Liver (tissue), 8 donors: ENCODE measurements at regions not wholly inside any gene's neighbourhood (a gene's known extent, or its start where the extent isn't known, plus 50 kb on each side); places are given as distances from the start of the nearest gene placed in this dataset.

Experiments used
- DNase-seq: peaks from one replicate; pipeline ENCODE4 v3.0.0-alpha.2; 2017; ENCODE audit warnings: low spot score
- H3K27ac ChIP-seq, 2 donors: one replicate each; pipeline ENCODE4 v1.7.0; 2013; ENCODE audit warnings: inconsistent platforms in 2 of 2, low read length in 2 of 2, control low read depth in 1 of 2, low read depth in 1 of 2, mild to moderate bottlenecking in 1 of 2
- H3K27me3 ChIP-seq, 4 donors: one replicate each; pipeline versions ENCODE4 v1.6.1 to v1.7.0; 2013; ENCODE audit warnings: low read length in 3 of 4, inconsistent platforms in 1 of 4, mild to moderate bottlenecking in 1 of 4, moderate library complexity in 1 of 4; ENCODE audit not compliant: control insufficient read depth in 4 of 4, insufficient read depth in 4 of 4
- H3K36me3 ChIP-seq, 4 donors: one replicate each; pipeline versions ENCODE4 v1.6.1 to v1.7.0; 2013; ENCODE audit warnings: low read length in 3 of 4, mild to moderate bottlenecking in 3 of 4, low read depth in 1 of 4, moderate library complexity in 1 of 4; ENCODE audit not compliant: control insufficient read depth in 4 of 4, insufficient read depth in 3 of 4
- H3K4me1 ChIP-seq, 4 donors: one replicate each; pipeline versions ENCODE4 v1.6.1 to v1.7.0; 2013; ENCODE audit warnings: low read length in 3 of 4, mild to moderate bottlenecking in 3 of 4, moderate library complexity in 1 of 4; ENCODE audit not compliant: control insufficient read depth in 4 of 4, insufficient read depth in 4 of 4
- H3K4me3 ChIP-seq, 3 donors: one replicate each; pipeline versions ENCODE4 v1.6.1 to v1.7.0; 2013; ENCODE audit warnings: low read length in 3 of 3, control low read depth in 1 of 3, low read depth in 1 of 3, mild to moderate bottlenecking in 1 of 3
- H3K9ac ChIP-seq, 2 donors: one replicate each; pipeline ENCODE4 v1.7.0; 2013; ENCODE audit warnings: low read length in 2 of 2, mild to moderate bottlenecking in 2 of 2, moderate library complexity in 2 of 2, control low read depth in 1 of 2, low read depth in 1 of 2
- H3K9me3 ChIP-seq, 4 donors: one replicate each; pipeline versions ENCODE4 v1.6.1 to v1.7.0; 2013; ENCODE audit warnings: low read length in 3 of 4; ENCODE audit not compliant: control insufficient read depth in 4 of 4
- EGR1 ChIP-seq, 2 donors: IDR thresholded peaks; 2 replicates each; pipeline ENCODE4 v1.6.1; 2016 to 2018; ENCODE audit warnings: antibody characterized with exemption in 2 of 2, low read depth in 2 of 2
- FOXA1 ChIP-seq: IDR thresholded peaks from 2 replicates; pipeline ENCODE4 v1.6.1; 2016; ENCODE audit warnings: antibody characterized with exemption
- GABPA ChIP-seq, 2 donors: IDR thresholded peaks in 1 of 2; conservative IDR thresholded peaks in 1 of 2; 2 replicates each; pipeline ENCODE4 v1.6.1; 2016; ENCODE audit warnings: antibody characterized with exemption in 2 of 2, mild to moderate bottlenecking in 1 of 2, moderate library complexity in 1 of 2
- HNF4A ChIP-seq, 2 donors: conservative IDR thresholded peaks; 2 replicates each; pipeline ENCODE4 v1.6.1; 2016; ENCODE audit warnings: antibody characterized with exemption in 2 of 2, mild to moderate bottlenecking in 2 of 2
- HNF4G ChIP-seq: IDR thresholded peaks from 2 replicates; pipeline ENCODE4 v1.6.1; 2016; ENCODE audit warnings: antibody characterized with exemption
- JUND ChIP-seq, 2 donors: IDR thresholded peaks; 2 replicates each; pipeline ENCODE4 v1.6.1; 2016; ENCODE audit warnings: antibody characterized with exemption in 2 of 2
- NR2F2 ChIP-seq: IDR thresholded peaks from 2 replicates; pipeline ENCODE4 v1.6.1; 2016; ENCODE audit warnings: antibody characterized with exemption
- RAD21 ChIP-seq, 2 donors: IDR thresholded peaks; 2 replicates each; pipeline ENCODE4 v1.6.1; 2016; ENCODE audit warnings: antibody characterized with exemption in 2 of 2, mild to moderate bottlenecking in 2 of 2
- RXRA ChIP-seq, 2 donors: IDR thresholded peaks; 2 replicates each; pipeline ENCODE4 v1.6.1; 2017 to 2018; ENCODE audit warnings: antibody characterized with exemption in 2 of 2, mild to moderate bottlenecking in 1 of 2
- SP1 ChIP-seq: IDR thresholded peaks from 2 replicates; pipeline ENCODE4 v1.6.1; 2018; ENCODE audit warnings: antibody characterized with exemption, mild to moderate bottlenecking
- TAF1 ChIP-seq: conservative IDR thresholded peaks from 2 replicates; pipeline ENCODE4 v1.6.1; 2016; ENCODE audit warnings: antibody characterized with exemption, mild to moderate bottlenecking
- YY1 ChIP-seq: IDR thresholded peaks from 2 replicates; pipeline ENCODE4 v1.6.1; 2016; ENCODE audit warnings: antibody characterized with exemption, mild to moderate bottlenecking
- WGBS: extraction: QIAGEN DNeasy Blood & Tissue Kit; methylation state at CpG from one replicate; pipeline ENCODE4 v1.1.7; 2013; 5-methylcytosine and 5-hydroxymethylcytosine counted together
- TF ChIP-seq, protein P1 (sequence below): IDR thresholded peaks from 2 replicates; pipeline ENCODE4 v1.6.1; 2016; ENCODE audit warnings: antibody characterized with exemption
- TF ChIP-seq, protein P2 (sequence below): IDR thresholded peaks from 2 replicates; pipeline ENCODE4 v1.6.1; 2016; ENCODE audit warnings: antibody characterized with exemption
- TF ChIP-seq, protein P3 (sequence below): IDR thresholded peaks from 2 replicates; pipeline ENCODE4 v1.6.1; 2016; ENCODE audit warnings: antibody characterized with exemption, mild to moderate bottlenecking
- TF ChIP-seq, protein P4 (sequence below): fragments of 150-350 bp; IDR thresholded peaks from 2 replicates; pipeline ENCODE4 v1.5.1; 2017; ENCODE audit warnings: improper control_type of control experiment, low read depth, low read length; ENCODE audit not compliant: missing input control
- donor health status: healthy.
- donor health status: healthy.
- donor health status: healthy.
- donor health status: healthy.
- donor health status: healthy.

DNA sequence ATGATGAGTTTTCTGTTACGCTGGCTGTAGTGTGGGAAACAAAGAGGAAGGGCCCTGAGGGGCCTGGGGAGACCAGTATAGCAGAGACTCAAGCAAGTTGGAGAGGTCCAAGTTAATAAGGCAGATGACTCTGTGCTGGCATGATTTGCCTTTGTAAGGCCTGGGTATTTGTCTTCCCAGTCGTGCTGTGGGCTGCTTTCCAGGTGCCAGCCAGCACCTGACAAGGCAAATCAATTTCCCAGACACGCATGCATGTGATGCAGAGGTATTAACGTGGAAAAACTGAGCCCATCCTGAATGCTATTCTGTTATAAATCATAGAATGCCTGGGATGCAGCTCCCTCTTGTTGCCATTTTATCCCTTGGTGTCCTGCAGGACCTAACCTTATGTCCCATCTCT, 175.6 kb downstream of the MFSD1 start:
- peaks cover 0 to 13% (median 3%) of the 10 kb centered on the region in 4 donors for H3K9me3 ChIP-seq
- no peak for DNase-seq
- no peak overlapping the region for H3K4me3 ChIP-seq
- 64% methylated on average over 4 of the region's 4 CpGs for WGBS
- H3K9ac ChIP-seq, result no peak overlapping the region
- TF ChIP-seq, protein P1, sequence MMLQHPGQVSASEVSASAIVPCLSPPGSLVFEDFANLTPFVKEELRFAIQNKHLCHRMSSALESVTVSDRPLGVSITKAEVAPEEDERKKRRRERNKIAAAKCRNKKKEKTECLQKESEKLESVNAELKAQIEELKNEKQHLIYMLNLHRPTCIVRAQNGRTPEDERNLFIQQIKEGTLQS, result no peak
- TF ChIP-seq, protein P2, sequence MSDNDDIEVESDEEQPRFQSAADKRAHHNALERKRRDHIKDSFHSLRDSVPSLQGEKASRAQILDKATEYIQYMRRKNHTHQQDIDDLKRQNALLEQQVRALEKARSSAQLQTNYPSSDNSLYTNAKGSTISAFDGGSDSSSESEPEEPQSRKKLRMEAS, result no peak
- TF ChIP-seq NR2F2 (no peak), EGR1 (IDR thresholded peaks at IDR 0.05; ENCODE audit: low read depth in 2 of 2) (no peak), HNF4A (conservative IDR thresholded peaks at IDR 0.05) (no peak), HNF4G (no peak), YY1 (no peak), FOXA1 (no peak), TAF1 (no peak), SP1 (no peak), RAD21 (IDR thresholded peaks at IDR 0.05) (no peak)
- TF ChIP-seq, protein P3, sequence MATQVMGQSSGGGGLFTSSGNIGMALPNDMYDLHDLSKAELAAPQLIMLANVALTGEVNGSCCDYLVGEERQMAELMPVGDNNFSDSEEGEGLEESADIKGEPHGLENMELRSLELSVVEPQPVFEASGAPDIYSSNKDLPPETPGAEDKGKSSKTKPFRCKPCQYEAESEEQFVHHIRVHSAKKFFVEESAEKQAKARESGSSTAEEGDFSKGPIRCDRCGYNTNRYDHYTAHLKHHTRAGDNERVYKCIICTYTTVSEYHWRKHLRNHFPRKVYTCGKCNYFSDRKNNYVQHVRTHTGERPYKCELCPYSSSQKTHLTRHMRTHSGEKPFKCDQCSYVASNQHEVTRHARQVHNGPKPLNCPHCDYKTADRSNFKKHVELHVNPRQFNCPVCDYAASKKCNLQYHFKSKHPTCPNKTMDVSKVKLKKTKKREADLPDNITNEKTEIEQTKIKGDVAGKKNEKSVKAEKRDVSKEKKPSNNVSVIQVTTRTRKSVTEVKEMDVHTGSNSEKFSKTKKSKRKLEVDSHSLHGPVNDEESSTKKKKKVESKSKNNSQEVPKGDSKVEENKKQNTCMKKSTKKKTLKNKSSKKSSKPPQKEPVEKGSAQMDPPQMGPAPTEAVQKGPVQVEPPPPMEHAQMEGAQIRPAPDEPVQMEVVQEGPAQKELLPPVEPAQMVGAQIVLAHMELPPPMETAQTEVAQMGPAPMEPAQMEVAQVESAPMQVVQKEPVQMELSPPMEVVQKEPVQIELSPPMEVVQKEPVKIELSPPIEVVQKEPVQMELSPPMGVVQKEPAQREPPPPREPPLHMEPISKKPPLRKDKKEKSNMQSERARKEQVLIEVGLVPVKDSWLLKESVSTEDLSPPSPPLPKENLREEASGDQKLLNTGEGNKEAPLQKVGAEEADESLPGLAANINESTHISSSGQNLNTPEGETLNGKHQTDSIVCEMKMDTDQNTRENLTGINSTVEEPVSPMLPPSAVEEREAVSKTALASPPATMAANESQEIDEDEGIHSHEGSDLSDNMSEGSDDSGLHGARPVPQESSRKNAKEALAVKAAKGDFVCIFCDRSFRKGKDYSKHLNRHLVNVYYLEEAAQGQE, result no peak
- TF ChIP-seq, protein P4, sequence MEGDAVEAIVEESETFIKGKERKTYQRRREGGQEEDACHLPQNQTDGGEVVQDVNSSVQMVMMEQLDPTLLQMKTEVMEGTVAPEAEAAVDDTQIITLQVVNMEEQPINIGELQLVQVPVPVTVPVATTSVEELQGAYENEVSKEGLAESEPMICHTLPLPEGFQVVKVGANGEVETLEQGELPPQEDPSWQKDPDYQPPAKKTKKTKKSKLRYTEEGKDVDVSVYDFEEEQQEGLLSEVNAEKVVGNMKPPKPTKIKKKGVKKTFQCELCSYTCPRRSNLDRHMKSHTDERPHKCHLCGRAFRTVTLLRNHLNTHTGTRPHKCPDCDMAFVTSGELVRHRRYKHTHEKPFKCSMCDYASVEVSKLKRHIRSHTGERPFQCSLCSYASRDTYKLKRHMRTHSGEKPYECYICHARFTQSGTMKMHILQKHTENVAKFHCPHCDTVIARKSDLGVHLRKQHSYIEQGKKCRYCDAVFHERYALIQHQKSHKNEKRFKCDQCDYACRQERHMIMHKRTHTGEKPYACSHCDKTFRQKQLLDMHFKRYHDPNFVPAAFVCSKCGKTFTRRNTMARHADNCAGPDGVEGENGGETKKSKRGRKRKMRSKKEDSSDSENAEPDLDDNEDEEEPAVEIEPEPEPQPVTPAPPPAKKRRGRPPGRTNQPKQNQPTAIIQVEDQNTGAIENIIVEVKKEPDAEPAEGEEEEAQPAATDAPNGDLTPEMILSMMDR, result no peak
- H3K27ac ChIP-seq, result no peak overlapping the region
- H3K4me1 ChIP-seq, result no peaks in the 10 kb centered on the region
- H3K36me3 ChIP-seq, result no peaks in the 10 kb centered on the region
- no peaks in the 10 kb centered on the region for H3K27me3 ChIP-seq

DNA sequence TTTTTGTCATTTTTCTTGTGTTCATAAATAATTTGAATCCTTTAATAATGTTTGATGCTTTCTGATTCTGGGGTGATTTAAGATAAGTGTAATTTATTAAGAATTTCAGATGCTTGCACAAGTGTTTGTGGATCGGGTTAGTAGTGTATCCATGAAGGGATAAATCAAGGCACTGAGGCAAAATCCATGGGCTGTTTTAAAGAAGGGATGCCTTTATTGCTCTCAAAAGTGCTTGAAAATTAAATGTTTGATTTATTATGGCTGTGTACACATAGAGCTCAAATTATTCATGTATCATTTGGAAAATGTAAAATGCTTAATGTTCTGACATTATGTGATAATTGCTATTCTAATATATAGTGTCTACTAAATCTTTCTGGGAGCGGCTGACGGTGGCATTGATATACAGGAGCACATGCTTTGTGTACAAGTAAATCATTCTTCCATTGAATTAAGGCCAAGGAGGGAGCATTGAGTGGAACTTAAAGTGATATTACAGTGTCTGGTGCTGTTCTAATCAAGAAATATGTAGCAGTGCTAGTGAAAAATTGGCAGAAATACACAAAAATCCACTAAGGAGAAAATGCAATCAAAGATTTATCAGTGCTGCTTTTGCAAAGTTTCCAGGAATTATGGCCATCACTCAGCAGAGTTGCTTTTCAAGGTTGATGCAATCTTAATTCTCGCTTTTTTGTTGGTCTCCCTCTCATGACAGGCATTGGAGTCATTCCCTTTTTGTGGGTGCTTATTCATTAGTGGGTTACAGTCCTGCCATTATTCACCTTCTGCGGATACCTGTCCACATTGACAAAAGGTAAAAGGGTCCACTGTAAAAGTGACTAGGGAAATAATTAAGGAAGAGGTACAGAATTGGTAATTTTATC, 181.6 kb downstream of the MFSD1 start:
- H3K9me3 ChIP-seq, result peaks cover 0 to 13% (median 3%) of the 10 kb centered on the region in 4 donors
- H3K4me1 ChIP-seq, result no peaks in the 10 kb centered on the region
- no peaks in the 10 kb centered on the region for H3K36me3 ChIP-seq
- no peaks in the 10 kb centered on the region for H3K27me3 ChIP-seq
- DNase-seq, result no peak
- no peak overlapping the region for H3K9ac ChIP-seq
- no peak for TF ChIP-seq FOXA1
- TF ChIP-seq, protein P2, result no peak
- no peak for TF ChIP-seq NR2F2
- no peak for TF ChIP-seq JUND (IDR thresholded peaks at IDR 0.05)
- TF ChIP-seq YY1, result no peak
- no peak for TF ChIP-seq RXRA (IDR thresholded peaks at IDR 0.05)
- TF ChIP-seq GABPA (IDR thresholded peaks at IDR 0.05 in 1 of 2, conservative IDR thresholded peaks at IDR 0.05 in 1 of 2), result no peak
- H3K4me3 ChIP-seq, result no peak overlapping the region
- H3K27ac ChIP-seq, result no peak overlapping the region
- WGBS, result 80% methylated on average over 5 of the region's 5 CpGs
